ENCODE measurements at regions not wholly inside any gene's neighbourhood (a gene's known extent, or its start where the extent isn't known, plus 50 kb on each side); places are given as distances from the start of the nearest gene placed in this dataset.

- Histone ChIP-seq H3K4me3 (ENCODE audit: insufficient read depth, low read depth, low read length) (no peak overlapping the region), H3K36me3 (ENCODE audit: control insufficient read depth, insufficient read depth, low read length) (no peaks in the 10 kb centered on the region), H3K9me3 (ENCODE audit: control insufficient read depth, low read length) (no peaks in the 10 kb centered on the region), H3K4me1 (ENCODE audit: control insufficient read depth, insufficient read depth, low read length) (no peaks in the 10 kb centered on the region), H3K27ac (ENCODE audit: insufficient read depth, low read depth, low read length, poor library complexity, severe bottlenecking) (no peak overlapping the region), H3K27me3 (ENCODE audit: control insufficient read depth, insufficient read depth, low read length, poor library complexity, severe bottlenecking) (no peaks in the 10 kb centered on the region)
Measured at GRCh38 chr16:6492742-6493141, 839.9 kb upstream of the RBFOX1 start.

GRCh38 chr16:6484935-6485334, 847.7 kb upstream of the RBFOX1 start:
- peaks cover 19% of the 10 kb centered on the region for H3K27me3 ChIP-seq (ENCODE audit: control insufficient read depth, insufficient read depth, low read length, poor library complexity, severe bottlenecking)
- H3K4me1 ChIP-seq (ENCODE audit: control insufficient read depth, insufficient read depth, low read length), result peaks cover 5% of the 10 kb centered on the region
- no peak overlapping the region for H3K27ac ChIP-seq (ENCODE audit: insufficient read depth, low read depth, low read length, poor library complexity, severe bottlenecking)
- no peaks in the 10 kb centered on the region for H3K36me3 ChIP-seq (ENCODE audit: control insufficient read depth, insufficient read depth, low read length)
- 60 to 100% methylated on average over 1 to 2 of the region's 2 CpGs for WGBS, 2 experiments
- no peaks in the 10 kb centered on the region for H3K9me3 ChIP-seq (ENCODE audit: control insufficient read depth, low read length)
- no peak overlapping the region for H3K4me3 ChIP-seq (ENCODE audit: insufficient read depth, low read depth, low read length)

- H3K36me3 ChIP-seq (ENCODE audit: control insufficient read depth, insufficient read depth, low read length), result no peaks in the 10 kb centered on the region
- H3K27me3 ChIP-seq (ENCODE audit: control insufficient read depth, insufficient read depth, low read length, poor library complexity, severe bottlenecking), result peaks cover 19% of the 10 kb centered on the region
- H3K4me1 ChIP-seq (ENCODE audit: control insufficient read depth, insufficient read depth, low read length), result peaks cover 5% of the 10 kb centered on the region
- H3K4me3 ChIP-seq (ENCODE audit: insufficient read depth, low read depth, low read length), result peak overlapping the region; percentile 22
- no peak overlapping the region for H3K27ac ChIP-seq (ENCODE audit: insufficient read depth, low read depth, low read length, poor library complexity, severe bottlenecking)
- 76 to 79% methylated on average over 12 of the region's 12 CpGs for WGBS, 2 experiments
- H3K9me3 ChIP-seq (ENCODE audit: control insufficient read depth, low read length), result no peaks in the 10 kb centered on the region
Measured at GRCh38 chr16:6484081-6484480, 848.6 kb upstream of the RBFOX1 start.

- peaks cover 19% of the 10 kb centered on the region for H3K27me3 ChIP-seq (ENCODE audit: control insufficient read depth, insufficient read depth, low read length, poor library complexity, severe bottlenecking)
- H3K36me3 ChIP-seq (ENCODE audit: control insufficient read depth, insufficient read depth, low read length), result no peaks in the 10 kb centered on the region
- WGBS, 2 experiments, result 9 to 10% methylated on average over 33 of the region's 33 CpGs
- no peaks in the 10 kb centered on the region for H3K9me3 ChIP-seq (ENCODE audit: control insufficient read depth, low read length)
- H3K4me1 ChIP-seq (ENCODE audit: control insufficient read depth, insufficient read depth, low read length), result peaks cover 5% of the 10 kb centered on the region
- H3K4me3 ChIP-seq (ENCODE audit: insufficient read depth, low read depth, low read length), result peak overlapping the region; percentile 22
- H3K27ac ChIP-seq (ENCODE audit: insufficient read depth, low read depth, low read length, poor library complexity, severe bottlenecking), result no peak overlapping the region
Measured at GRCh38 chr16:6483469-6484033, 849.1 kb upstream of the RBFOX1 start.

GRCh38 chr16:6482696-6483468, 849.8 kb upstream of the RBFOX1 start:
- H3K36me3 ChIP-seq (ENCODE audit: control insufficient read depth, insufficient read depth, low read length), result no peaks in the 10 kb centered on the region
- no peaks in the 10 kb centered on the region for H3K9me3 ChIP-seq (ENCODE audit: control insufficient read depth, low read length)
- H3K27ac ChIP-seq (ENCODE audit: insufficient read depth, low read depth, low read length, poor library complexity, severe bottlenecking), result no peak overlapping the region
- peaks cover 5% of the 10 kb centered on the region for H3K4me1 ChIP-seq (ENCODE audit: control insufficient read depth, insufficient read depth, low read length)
- peaks cover 19% of the 10 kb centered on the region for H3K27me3 ChIP-seq (ENCODE audit: control insufficient read depth, insufficient read depth, low read length, poor library complexity, severe bottlenecking)
- WGBS, 2 experiments, result 86 to 88% methylated on average over 65 of the region's 65 CpGs
- no peak overlapping the region for H3K4me3 ChIP-seq (ENCODE audit: insufficient read depth, low read depth, low read length)

- Histone ChIP-seq H3K4me3 (ENCODE audit: insufficient read depth, low read depth, low read length) (no peak overlapping the region), H3K36me3 (ENCODE audit: control insufficient read depth, insufficient read depth, low read length) (no peaks in the 10 kb centered on the region), H3K27me3 (ENCODE audit: control insufficient read depth, insufficient read depth, low read length, poor library complexity, severe bottlenecking) (peaks cover 19% of the 10 kb centered on the region), H3K9me3 (ENCODE audit: control insufficient read depth, low read length) (no peaks in the 10 kb centered on the region), H3K4me1 (ENCODE audit: control insufficient read depth, insufficient read depth, low read length) (peaks cover 5% of the 10 kb centered on the region), H3K27ac (ENCODE audit: insufficient read depth, low read depth, low read length, poor library complexity, severe bottlenecking) (no peak overlapping the region)
- 75 to 94% methylated on average over 1 to 2 of the region's 2 CpGs for WGBS, 2 experiments
Measured at GRCh38 chr16:6481894-6482293, 850.8 kb upstream of the RBFOX1 start.

- Histone ChIP-seq H3K27ac (ENCODE audit: insufficient read depth, low read depth, low read length, poor library complexity, severe bottlenecking) (no peak overlapping the region), H3K27me3 (ENCODE audit: control insufficient read depth, insufficient read depth, low read length, poor library complexity, severe bottlenecking) (no peaks in the 10 kb centered on the region), H3K9me3 (ENCODE audit: control insufficient read depth, low read length) (no peaks in the 10 kb centered on the region), H3K36me3 (ENCODE audit: control insufficient read depth, insufficient read depth, low read length) (no peaks in the 10 kb centered on the region), H3K4me3 (ENCODE audit: insufficient read depth, low read depth, low read length) (no peak overlapping the region), H3K4me1 (ENCODE audit: control insufficient read depth, insufficient read depth, low read length) (no peaks in the 10 kb centered on the region)
- 92 to 95% methylated on average over 4 to 5 of the region's 5 CpGs for WGBS, 2 experiments
Measured at GRCh38 chr16:6453742-6454141, 878.9 kb upstream of the RBFOX1 start.

GRCh38 chr16:6447021-6447790, 885.4 kb upstream of the RBFOX1 start:
- Histone ChIP-seq H3K4me3 (ENCODE audit: insufficient read depth, low read depth, low read length) (no peak overlapping the region), H3K4me1 (ENCODE audit: control insufficient read depth, insufficient read depth, low read length) (no peaks in the 10 kb centered on the region), H3K27ac (ENCODE audit: insufficient read depth, low read depth, low read length, poor library complexity, severe bottlenecking) (no peak overlapping the region), H3K9me3 (ENCODE audit: control insufficient read depth, low read length) (no peaks in the 10 kb centered on the region), H3K36me3 (ENCODE audit: control insufficient read depth, insufficient read depth, low read length) (no peaks in the 10 kb centered on the region), H3K27me3 (ENCODE audit: control insufficient read depth, insufficient read depth, low read length, poor library complexity, severe bottlenecking) (no peaks in the 10 kb centered on the region)
- 96 to 98% methylated on average over 15 to 17 of the region's 17 CpGs for WGBS, 2 experiments

GRCh38 chr16:6446370-6446769, 886.3 kb upstream of the RBFOX1 start:
- Histone ChIP-seq H3K27me3 (ENCODE audit: control insufficient read depth, insufficient read depth, low read length, poor library complexity, severe bottlenecking) (no peaks in the 10 kb centered on the region), H3K9me3 (ENCODE audit: control insufficient read depth, low read length) (no peaks in the 10 kb centered on the region), H3K27ac (ENCODE audit: insufficient read depth, low read depth, low read length, poor library complexity, severe bottlenecking) (no peak overlapping the region), H3K36me3 (ENCODE audit: control insufficient read depth, insufficient read depth, low read length) (no peaks in the 10 kb centered on the region), H3K4me1 (ENCODE audit: control insufficient read depth, insufficient read depth, low read length) (no peaks in the 10 kb centered on the region), H3K4me3 (ENCODE audit: insufficient read depth, low read depth, low read length) (no peak overlapping the region)
- WGBS, 2 experiments, result no CpG with 5 or more reads among the region's 1 CpG

GRCh38 chr16:6439129-6439528, 893.5 kb upstream of the RBFOX1 start:
- no peaks in the 10 kb centered on the region for H3K4me1 ChIP-seq (ENCODE audit: control insufficient read depth, insufficient read depth, low read length)
- no peak overlapping the region for H3K27ac ChIP-seq (ENCODE audit: insufficient read depth, low read depth, low read length, poor library complexity, severe bottlenecking)
- 91 to 92% methylated on average over 6 of the region's 6 CpGs for WGBS, 2 experiments
- no peaks in the 10 kb centered on the region for H3K27me3 ChIP-seq (ENCODE audit: control insufficient read depth, insufficient read depth, low read length, poor library complexity, severe bottlenecking)
- H3K9me3 ChIP-seq (ENCODE audit: control insufficient read depth, low read length), result no peaks in the 10 kb centered on the region
- H3K36me3 ChIP-seq (ENCODE audit: control insufficient read depth, insufficient read depth, low read length), result no peaks in the 10 kb centered on the region
- H3K4me3 ChIP-seq (ENCODE audit: insufficient read depth, low read depth, low read length), result no peak overlapping the region
